Upper lobe of right lung (tissue), 1 donor: ENCODE measurements at regions not wholly inside any gene's neighbourhood (a gene's known extent, or its start where the extent isn't known, plus 50 kb on each side); places are given as distances from the start of the nearest gene placed in this dataset.

ENCODE experiments used
- ATAC-seq: fragments of 200-7000 bp; cut with Tn5 transposase; one replicate; pipeline ENCODE4 v1.9.1; 2020; ENCODE audit warnings: mild to moderate bottlenecking, moderate library complexity
- DNase-seq: peaks from one replicate; pipeline ENCODE4 v3.0.0-alpha.2; 2020
- H3K27ac ChIP-seq: fragments of 200-600 bp; one replicate; pipeline ENCODE4 v1.8.0; 2022
- H3K27me3 ChIP-seq: fragments of 200-600 bp; one replicate; pipeline ENCODE4 v1.8.0; 2022; ENCODE audit warnings: mild to moderate bottlenecking
- H3K36me3 ChIP-seq: fragments of 200-600 bp; one replicate; pipeline ENCODE4 v1.8.0; 2022
- H3K4me1 ChIP-seq: fragments of 200-600 bp; one replicate; pipeline ENCODE4 v1.8.0; 2022
- H3K4me3 ChIP-seq: fragments of 200-600 bp; one replicate; pipeline ENCODE4 v1.8.0; 2022; ENCODE audit warnings: mild to moderate bottlenecking
- H3K9me3 ChIP-seq: fragments of 200-600 bp; one replicate; pipeline ENCODE4 v1.8.0; 2022
- intact Hi-C: fragments of 100-400 bp; cut with DNase I; formaldehyde crosslinking; loops from one replicate; pipeline ENCODE4 v1.11.0; 2022
- TF ChIP-seq, protein P1 (sequence below): fragments of 200-600 bp; IDR thresholded peaks from one replicate; pipeline ENCODE4 v1.8.0; 2022; ENCODE audit warnings: antibody characterized with exemption
- donor health status: DM: no; HTN: yes; CAD: no; lungs with severe emphysema.

DNA sequence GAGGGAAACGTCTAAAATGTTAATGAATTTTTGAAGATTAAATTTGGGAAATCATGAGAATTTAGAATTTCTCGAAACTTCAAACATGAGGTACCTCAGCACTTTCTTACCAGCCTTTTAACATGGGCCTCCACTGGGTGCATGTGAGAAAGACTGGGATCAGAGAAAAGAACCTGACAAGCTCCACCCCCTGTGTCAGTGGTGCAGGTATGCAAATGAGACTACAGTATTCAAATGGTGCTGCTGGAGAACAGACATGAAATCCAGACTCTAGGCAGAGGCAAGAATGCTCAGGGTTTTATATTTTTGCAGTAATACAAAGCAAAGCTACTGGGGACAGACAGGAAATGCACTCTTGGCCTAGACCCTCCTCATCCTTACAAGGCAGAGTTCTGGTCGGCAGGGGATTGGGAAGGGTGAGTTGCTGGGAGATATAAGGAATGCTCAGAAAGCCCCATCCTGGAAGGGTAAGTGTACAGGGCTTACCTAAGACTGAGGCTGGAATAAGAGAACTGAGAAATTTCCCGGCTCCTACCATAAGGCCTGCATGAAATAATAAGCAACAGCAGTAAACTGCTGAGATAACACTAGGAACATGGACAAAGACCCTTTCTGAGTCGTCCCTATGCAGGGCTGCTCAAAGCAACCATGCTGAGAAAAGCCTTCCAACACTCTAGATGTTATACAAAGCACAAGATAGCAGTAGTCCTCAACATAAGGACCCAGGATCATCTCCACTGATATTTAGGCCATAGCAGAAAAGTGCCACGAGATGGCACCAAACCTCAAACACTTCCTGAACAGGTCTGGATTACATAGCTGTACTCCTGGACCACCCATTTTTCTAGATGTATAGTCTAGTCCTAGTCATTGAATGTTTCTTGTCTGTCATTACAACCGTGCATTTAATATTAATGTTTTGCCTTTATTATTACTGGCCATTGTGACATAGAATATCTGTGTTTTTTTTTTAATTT, 260.8 kb downstream of the RASSF9 start:
- no peaks in the 10 kb centered on the region for H3K36me3 ChIP-seq
- H3K27me3 ChIP-seq = no peaks in the 10 kb centered on the region
- DNase-seq = no peak
- intact Hi-C loops = no loop called here
- ATAC-seq = peak; percentile 88
- no peaks in the 10 kb centered on the region for H3K4me1 ChIP-seq
- no peak overlapping the region for H3K4me3 ChIP-seq
- H3K9me3 ChIP-seq = no peaks in the 10 kb centered on the region
- TF ChIP-seq, protein P1, sequence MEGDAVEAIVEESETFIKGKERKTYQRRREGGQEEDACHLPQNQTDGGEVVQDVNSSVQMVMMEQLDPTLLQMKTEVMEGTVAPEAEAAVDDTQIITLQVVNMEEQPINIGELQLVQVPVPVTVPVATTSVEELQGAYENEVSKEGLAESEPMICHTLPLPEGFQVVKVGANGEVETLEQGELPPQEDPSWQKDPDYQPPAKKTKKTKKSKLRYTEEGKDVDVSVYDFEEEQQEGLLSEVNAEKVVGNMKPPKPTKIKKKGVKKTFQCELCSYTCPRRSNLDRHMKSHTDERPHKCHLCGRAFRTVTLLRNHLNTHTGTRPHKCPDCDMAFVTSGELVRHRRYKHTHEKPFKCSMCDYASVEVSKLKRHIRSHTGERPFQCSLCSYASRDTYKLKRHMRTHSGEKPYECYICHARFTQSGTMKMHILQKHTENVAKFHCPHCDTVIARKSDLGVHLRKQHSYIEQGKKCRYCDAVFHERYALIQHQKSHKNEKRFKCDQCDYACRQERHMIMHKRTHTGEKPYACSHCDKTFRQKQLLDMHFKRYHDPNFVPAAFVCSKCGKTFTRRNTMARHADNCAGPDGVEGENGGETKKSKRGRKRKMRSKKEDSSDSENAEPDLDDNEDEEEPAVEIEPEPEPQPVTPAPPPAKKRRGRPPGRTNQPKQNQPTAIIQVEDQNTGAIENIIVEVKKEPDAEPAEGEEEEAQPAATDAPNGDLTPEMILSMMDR = peak; percentile 71
- H3K27ac ChIP-seq = no peak overlapping the region

DNA sequence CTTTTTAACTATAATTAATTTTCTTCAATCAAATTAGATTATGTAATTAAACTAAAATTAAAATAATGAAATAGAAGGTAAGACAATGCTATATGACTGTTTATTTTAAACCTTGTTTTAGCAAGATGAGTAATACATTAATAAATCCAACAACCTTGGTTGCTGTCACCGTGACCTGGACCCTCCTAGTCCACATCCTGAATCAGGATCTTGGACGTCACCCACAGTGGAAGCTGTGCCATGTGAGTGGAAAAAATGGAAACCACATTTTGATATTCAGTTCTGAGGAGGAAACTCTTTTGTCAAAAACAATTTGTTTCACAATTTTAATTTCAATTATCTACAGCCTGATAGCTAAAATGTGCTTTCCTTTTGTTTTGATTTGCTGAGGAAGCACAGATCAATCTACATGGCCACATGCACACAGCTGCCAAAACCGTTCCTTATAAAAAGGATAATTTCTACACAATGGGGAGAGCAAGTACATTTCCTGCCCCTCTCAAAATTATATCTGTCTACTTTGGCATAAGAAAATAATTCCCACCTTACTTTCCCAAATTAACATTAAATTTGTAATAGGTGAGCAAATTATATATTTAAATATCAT, 255.5 kb downstream of the RASSF9 start:
- Histone ChIP-seq H3K27me3 (no peaks in the 10 kb centered on the region), H3K4me3 (no peak overlapping the region), H3K36me3 (no peaks in the 10 kb centered on the region), H3K4me1 (no peaks in the 10 kb centered on the region), H3K9me3 (no peaks in the 10 kb centered on the region), H3K27ac (no peak overlapping the region)
- no peak for DNase-seq
- TF ChIP-seq, protein P1 = no peak
- intact Hi-C loops = no loop called here
- no peak for ATAC-seq

DNA sequence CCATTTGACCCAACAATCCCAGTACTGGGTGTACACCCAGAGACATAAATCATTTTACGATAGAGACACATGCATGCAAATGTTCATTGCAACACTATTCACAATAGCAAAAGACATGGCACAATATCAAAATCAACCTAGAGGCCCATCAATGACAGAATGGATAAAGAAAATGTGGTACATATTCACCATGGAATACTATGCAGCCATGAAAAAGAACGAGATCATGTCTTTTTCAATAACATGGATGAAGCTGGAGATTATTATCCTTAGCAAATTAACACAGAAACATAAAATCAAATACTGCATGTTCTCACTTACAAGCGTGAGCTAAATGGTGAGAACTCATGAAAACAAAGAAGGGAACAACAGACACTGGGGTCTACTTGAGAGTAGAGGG, 249.1 kb downstream of the RASSF9 start:
- Histone ChIP-seq H3K27me3 (no peaks in the 10 kb centered on the region), H3K27ac (no peak overlapping the region), H3K4me3 (no peak overlapping the region), H3K36me3 (no peaks in the 10 kb centered on the region), H3K4me1 (no peaks in the 10 kb centered on the region), H3K9me3 (no peaks in the 10 kb centered on the region)
- intact Hi-C loops = no loop called here
- DNase-seq (no peak), ATAC-seq (no peak)
- TF ChIP-seq, protein P1 = no peak

DNA sequence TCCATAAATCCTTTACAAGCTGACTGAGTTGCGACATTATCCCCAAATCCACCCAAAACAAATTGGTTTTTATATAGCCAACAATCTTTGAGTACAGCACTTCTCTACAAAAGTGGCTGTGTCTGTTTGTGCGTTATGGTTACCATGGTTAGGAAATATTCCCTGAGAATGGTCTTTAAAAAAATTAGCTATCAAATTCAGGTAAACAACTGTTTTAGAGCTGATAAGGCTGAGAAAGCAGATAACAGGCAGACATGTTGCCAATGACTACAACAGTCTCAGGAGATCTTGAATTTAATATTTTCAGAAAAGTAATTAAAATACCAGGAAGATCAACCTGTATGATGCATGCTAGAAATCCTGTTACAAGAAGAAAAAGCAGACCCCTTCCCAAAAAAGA, 248.0 kb downstream of the RASSF9 start:
- no peak for DNase-seq
- TF ChIP-seq, protein P1 = no peak
- ATAC-seq = no peak

DNA sequence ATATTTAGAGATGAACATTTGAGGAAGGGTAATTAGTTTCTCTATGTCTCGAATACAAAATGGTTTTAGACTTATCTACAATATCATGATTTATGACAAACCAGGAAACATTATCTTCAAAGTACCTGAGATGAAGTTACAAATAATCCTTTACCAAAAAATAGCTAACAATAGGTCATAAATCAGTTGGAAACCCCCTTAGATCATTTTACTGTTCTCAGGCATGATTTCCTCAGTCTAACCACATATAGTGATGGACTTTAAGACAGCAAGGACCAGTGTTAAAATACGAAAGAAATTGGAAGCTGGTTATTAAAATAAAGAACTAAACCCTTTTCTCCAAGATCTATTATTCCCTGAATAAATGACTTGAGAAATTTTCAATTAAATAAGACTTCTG, 235.4 kb downstream of the RASSF9 start:
- no peaks in the 10 kb centered on the region for H3K36me3 ChIP-seq
- intact Hi-C loops = no loop called here
- H3K27me3 ChIP-seq = no peaks in the 10 kb centered on the region
- H3K27ac ChIP-seq = no peak overlapping the region
- no peaks in the 10 kb centered on the region for H3K4me1 ChIP-seq
- no peak overlapping the region for H3K4me3 ChIP-seq
- no peak for DNase-seq
- ATAC-seq = no peak
- H3K9me3 ChIP-seq = no peaks in the 10 kb centered on the region
- TF ChIP-seq, protein P1 = no peak

More for the DNA sequence above, 248.0 kb downstream of the RASSF9 start:
- intact Hi-C loops = no loop called here
- H3K27me3 ChIP-seq = no peaks in the 10 kb centered on the region
- no peak overlapping the region for H3K4me3 ChIP-seq
- no peak overlapping the region for H3K27ac ChIP-seq
- H3K9me3 ChIP-seq = no peaks in the 10 kb centered on the region
- H3K36me3 ChIP-seq = no peaks in the 10 kb centered on the region
- no peaks in the 10 kb centered on the region for H3K4me1 ChIP-seq
